Activated CD8-positive, alpha-beta memory T cell treated with anti-CD3 and anti-CD28 coated beads, Interleukin-2, amount 50 U/mL, for 24 hours (primary cell): ENCODE measurements at regions not wholly inside any gene's neighbourhood (a gene's known extent, or its start where the extent isn't known, plus 50 kb on each side); places are given as distances from the start of the nearest gene placed in this dataset.
"Not testable (repeated sequence)": the region's sequence is repeated elsewhere in the genome, so short reads cannot be mapped to it uniquely, and the experiment has no call there.

Experiments
- DNase-seq: peaks from one replicate; pipeline ENCODE4 v3.0.0-alpha.2; 2020; ENCODE audit errors: extremely low read depth

DNA sequence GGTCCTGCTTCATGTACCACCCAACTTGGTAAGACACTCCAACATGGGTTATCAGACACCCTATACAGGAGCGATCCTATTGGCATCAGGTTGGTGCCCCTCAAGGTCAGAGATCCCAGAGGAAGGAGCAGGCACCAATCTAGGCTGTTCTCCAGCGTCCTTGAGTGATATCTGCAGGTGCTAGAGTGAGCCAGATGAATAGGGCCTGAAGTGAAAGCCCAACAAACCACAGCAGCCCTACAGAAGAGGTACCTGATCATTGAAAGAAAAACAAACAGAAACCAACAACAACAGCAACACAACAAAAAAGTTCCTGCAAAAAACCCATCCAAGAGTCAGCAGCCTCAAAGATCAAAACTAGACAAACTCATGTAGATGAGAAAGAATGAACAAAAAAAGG lies 584.8 kb downstream of the HINT1 start:
- DNase-seq = no peak

DNA sequence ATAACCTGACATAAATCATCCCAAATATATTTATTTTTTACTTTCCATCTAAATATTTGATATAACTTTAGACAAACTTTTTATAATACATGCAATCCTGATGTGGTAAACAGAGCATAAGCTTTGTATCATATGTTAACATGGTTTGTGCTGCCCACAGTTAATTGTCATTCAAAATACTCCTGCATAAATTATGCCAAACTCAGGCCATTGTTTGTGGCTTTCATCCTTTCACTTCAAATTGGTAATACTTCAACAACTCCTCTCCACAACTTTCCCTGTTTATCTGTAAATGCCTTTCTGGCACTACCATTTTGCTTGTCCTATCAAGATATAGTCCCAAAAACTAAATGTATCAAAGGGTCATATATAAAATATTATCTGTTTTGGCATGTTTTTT lies 586.7 kb downstream of the HINT1 start:
- no peak for DNase-seq

DNA sequence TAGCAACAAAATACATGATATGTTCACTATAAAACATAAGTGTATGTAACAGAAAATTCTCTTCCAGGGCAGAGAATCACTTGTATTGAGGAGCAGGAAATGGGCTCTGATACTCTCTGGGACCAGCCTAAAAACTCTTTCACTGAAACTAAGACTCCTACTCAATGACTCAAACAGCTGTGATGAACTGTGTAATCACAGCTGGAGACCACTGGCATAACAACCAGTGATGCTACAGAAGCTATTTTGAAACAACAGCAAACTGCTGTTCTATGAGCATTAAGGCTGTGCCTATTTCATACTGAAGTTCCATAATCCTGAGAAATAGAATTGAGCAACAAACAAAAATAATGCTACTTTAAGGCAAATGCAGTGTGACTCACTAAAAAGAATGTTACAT lies 594.0 kb downstream of the HINT1 start:
- no peak for DNase-seq

DNA sequence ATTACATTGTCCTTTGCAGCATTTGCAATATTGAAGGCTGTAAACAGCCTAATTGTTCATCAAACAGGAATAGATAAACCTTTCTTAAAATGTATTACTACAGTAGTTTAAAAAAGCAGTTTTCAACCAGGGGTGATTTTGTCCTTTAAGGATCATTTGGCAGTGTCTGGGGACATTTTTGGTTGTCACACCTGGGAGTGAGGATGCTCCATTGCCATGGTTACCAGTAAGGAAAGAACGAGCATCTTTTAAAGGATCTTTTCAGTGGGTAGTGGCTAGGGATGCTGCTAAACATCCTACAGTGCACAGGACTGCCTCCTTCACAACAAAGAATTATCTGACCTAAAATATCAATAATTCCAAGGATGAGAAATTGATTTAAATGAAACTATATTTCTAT lies 596.3 kb downstream of the HINT1 start:
- no peak for DNase-seq

DNA sequence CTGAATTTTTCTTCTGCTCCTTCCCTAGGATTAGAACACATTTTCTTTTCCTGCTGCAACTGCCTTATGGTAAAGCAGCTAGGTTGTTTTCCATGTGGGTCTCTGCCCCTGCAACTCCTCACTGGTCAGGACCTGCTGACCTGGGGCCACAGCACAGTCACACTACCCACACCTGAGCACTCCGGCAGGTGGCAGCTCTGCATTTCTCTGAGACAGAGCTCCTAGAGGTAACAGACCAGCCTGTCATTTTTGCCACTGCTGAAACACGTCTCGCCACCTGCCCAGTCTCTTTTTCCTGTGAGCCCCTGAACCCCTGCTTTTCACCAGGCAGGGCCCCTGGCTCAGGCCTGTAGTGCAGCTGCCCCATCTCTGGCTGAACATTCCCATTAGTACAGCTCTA lies 609.6 kb downstream of the HINT1 start:
- no peak for DNase-seq

DNA sequence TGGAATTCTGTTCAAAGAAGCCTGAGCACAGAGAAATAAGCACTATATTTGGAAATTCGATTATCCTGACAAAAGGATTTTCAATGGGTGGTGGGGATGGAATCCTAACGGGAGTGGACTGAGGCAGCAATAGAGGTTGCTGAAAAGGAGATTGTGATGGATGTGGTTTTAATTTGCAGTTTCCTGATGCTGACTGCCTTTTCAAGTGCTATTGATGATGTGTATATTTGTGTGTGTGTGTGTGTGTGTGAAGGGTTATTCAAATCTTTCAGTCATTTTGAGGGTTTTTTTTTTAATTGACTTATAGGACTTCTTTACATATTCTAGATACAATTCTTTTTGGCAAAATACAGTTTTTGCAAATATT lies 614.5 kb downstream of the HINT1 start:
- DNase-seq = no peak

DNA sequence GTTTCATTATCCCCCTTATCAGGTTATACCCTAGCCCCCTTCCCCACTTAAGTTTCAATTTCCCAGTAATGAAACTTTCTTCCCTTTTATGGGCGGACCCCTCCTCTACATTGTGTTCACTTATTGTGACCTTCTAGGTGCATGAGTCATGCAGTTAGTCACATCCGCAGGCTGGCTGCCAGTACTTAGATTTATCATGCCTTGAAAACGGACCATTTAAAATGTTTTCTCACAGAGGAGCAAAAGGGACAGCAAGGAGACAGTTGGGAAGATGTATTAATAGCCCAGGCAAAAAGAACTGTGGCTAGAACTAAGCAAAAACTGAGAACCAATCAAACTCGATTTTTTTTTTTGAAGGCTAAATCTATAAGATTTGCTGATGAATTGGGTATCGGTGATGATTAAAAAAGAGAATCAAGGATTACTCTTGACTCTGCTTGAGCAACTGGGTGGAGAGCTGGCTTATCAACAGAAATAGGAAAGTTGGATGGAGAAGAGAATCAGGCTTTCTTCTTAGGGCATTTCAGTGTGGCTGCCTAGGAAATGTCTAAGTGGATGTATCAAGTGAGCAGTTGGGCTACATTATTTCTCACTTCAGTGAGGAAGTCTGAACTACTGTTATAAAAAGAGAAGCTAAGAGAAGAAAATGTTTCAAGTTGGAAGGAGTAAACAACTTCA lies 615.0 kb downstream of the HINT1 start:
- no peak for DNase-seq

DNA sequence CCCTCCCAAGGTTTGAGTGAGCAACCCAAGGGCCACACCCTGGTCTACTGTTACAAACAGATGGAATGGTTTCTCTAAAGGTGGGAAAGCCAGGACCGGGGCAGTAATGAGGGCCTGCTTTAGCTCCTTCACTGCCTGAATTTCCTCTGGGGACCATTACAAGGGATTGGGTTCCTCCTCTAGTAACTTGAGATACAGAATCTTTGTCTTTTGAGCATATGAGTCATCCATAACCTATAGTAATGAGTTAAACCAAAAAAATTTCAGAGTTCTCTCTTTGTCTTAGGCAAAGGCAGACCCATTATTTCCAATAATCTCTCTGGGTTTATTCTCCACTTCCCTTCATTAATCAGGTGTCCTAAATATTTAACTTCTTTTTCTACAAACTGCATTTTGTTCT lies 618.8 kb downstream of the HINT1 start:
- DNase-seq = no peak

DNA sequence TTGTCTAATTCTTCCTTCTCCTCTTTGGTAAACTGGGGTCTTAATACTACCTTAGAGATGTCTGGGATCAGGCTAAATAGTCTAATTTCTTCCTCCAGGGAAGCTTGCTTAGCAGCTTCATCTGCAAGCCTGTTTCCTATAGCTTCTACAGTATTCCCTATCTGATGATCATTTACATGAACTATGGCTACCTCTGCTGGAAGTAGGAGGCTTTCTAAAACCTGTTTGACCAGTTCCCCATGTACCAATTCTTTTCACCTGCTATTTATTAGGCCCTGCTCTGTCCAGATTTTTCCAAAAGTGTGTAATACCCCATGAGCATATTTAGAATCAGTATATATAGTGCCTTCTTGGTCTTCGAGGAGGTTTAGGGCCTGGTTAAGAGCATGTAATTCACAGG lies 619.8 kb downstream of the HINT1 start:
- no peak for DNase-seq

DNA sequence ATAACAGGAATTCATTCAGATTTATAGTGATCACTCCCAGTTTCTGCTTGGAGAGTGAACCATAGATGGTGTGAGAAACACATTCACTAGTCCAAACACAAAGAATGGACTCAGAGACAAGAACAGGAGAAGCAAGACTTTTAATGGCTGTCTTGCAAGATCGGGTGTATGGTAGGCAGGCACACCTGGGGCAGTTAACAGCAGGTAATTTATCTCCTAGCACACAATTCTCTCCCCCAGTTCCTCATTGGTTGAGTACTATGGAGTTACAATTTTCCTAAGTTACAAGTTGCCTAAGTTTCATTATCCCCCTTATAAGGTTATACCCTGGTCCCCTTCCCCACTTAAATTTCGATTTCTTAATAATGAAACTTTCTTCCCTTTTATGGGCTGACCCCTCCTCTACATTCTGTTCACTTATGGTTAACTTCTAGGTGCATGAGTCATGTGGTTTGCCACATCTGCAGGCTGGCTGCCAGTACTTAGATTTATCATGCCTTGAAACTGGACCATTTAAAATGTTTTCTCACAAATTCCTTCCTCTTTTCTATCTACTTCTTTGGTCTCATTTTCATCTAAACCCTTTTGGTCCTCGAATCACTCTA lies 623.3 kb downstream of the HINT1 start:
- DNase-seq = no peak

DNA sequence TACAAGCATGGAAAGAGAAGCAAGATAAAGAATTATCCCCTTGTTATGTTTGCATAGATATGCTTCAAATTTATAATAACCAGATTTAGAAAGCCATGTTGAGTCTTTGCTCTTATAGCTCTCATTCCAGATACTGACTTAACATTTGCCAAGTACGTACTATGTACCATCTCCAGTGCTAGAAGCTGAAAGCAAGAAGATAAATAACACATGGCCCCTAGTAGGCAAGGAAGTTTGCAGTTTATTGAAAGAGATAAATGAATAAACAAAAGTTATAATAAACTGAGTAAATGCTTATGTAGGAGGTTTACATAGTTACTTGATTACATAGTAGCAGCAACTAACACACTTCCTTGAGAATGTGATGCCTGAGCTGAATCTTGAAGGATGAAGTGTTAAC lies 628.4 kb downstream of the HINT1 start:
- no peak for DNase-seq

DNA sequence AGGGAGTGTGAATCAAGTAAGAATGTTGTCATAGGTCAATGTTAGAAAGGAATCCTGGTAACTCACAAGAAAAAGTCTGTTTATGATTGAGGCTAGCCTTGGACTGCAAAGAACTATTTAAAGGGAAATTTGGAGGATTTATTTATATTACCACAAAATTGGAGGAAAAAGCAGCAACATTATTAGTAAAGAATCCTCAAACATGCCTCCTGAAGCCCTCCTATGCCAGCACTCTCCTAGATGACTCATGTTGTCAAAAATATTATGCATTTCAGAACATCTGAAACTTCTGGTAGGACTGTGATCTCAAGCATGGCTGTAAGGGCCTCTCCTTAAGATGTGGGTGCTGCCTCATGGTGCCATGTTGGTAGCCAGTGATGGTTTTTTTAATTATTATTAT lies 628.5 kb downstream of the CHSY3 start:
- no peak for DNase-seq

DNA sequence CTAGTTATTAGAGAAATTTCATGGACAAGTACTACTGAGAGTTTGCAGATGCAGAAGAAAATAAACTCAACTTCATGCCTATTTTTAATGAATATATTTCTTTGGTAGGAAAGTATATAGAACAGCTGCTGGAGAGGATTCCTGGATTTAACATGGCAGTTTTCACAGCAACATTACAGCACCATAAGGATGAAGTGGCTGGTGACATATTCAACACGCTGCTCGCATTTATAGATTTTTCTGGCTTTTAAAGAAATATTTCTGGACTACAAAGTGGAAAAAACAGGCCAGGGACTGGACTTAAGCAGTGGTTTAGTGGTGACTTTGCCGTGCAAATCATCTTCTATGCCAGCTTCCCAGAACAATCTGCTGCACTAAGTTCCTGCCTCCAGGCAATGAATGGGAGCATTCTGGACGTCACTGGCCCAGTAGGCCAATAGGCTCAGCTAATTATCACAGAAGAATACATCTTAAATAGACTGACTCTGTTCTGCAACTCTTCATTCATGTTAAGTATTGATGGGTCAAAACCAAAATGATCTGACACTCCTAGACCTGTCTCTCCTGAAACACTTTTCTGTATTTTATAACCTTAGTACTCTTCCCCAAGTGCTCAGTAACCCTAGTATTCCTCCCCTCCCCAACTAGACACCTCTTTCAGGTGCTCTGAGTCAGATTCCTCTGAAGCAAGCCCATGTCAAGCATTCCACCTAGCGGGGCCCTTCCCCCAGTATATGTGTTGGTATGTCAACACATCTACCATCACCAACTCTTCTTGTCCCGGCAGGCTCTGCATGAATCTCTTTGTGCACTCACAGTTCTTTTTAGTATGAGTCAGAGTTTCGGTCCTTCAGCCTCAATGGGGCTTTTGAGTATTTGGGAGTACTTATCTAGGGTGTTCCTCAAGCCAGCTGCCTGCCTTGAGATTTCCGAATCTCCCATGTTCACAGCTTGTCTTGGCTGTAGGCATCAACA lies 625.5 kb downstream of the CHSY3 start:
- no peak for DNase-seq

DNA sequence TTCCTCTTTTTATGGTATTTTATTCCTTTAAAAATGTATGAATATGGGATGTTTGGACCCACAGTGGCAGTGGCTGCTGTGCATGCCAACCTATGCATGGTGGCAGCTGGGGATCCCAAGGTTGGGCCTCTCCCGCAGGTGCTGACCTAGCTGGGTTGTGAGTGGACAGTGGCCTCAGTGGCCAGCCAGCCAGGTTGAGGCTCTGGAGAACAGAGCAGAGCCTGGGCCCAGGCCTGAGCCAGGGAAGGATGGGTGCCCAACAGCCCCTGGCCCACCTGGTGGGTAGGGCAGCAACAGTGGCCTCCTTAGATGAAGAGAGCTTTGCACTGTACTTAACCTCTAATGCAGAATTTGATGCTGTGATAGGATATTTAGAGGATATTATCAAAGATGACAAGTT lies 624.8 kb downstream of the CHSY3 start:
- no peak for DNase-seq

DNA sequence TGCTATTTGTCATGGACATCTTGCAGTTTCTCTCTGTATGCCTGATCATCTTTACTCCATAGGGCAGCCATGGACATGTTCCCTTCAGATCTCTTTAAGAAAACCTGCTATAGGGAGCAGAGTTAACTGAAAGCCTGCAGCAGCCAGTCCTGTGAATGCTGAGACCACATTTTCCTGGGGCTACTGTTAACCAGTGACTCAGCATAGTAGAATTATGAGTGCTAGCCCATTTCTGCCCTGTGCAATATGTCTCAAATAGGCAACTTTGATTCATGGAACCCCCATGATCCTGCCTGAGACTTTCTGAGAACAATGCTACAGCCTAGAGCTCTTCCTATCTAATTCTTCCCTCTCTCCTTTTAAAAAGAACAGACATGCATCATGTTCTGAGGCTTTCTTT lies 624.2 kb downstream of the CHSY3 start:
- no peak for DNase-seq

DNA sequence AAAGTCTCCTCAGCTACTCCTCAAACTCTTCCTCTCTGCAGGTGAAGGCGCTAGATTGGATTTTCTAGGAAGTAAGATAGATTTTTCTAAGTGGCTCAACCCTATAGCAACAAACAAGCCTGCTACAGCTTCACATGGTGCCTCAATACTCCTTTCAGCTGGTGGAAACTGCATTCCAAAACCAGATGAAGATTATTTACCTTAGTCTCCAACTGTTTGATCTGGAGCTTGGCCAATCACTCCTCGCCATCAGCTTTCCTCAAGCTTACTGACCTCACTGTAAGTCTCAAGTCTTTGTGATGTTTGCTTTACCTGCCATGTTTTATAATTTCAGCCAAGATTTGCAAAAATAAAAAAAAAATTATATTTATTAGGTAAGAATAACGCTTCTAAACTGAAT lies 622.4 kb downstream of the CHSY3 start:
- DNase-seq = no peak

DNA sequence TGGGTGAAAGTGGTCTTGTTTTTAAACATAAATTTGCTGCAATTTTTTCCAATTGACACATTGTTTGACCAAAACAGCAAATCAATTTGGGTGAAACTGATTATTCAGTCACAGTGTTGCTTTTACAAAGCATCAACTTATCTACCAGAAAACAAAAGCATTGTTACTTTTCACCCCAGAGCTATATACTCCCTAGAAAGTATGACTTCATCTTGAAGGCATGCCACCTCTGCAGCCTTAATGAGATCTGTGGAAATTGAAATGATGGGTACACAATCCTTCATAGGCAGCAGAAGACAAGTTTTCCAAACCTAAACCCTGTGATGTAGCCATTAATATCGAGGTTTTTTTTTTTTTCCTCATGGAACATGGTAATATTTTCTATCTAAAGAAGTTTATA lies 615.9 kb downstream of the CHSY3 start:
- DNase-seq = no peak

DNA sequence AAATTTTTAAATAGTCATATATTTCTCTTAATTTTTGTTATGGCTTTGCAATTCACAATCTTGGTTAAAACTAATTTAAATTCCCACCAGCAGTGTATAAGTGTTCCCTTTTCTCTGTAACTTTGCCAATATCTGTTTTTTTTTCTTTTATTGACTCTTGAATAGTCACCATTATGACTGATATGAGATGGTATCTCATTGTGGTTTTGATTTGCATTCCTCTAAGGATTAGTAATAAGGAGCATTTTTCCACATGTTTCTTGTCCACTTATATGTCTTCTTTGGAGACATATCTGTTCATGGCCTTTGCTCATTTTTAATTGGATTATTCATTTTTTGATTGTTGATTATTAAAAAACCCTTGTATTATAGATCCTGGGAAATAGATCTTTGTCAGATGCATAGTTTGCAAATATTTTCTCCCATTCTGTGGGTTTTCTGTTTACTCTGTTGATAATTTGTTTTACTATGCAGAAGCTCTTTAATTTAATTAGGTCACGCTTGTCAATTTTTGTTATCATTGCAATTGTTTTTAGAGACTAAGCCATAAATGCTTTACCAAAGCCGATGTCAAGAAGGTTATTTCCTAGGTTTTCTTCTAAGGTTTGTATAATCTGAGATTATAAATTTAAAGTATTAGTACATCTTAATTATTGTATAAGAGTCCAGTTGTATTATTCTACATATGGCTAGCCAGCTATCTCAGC lies 610.9 kb downstream of the CHSY3 start:
- no peak for DNase-seq

DNA sequence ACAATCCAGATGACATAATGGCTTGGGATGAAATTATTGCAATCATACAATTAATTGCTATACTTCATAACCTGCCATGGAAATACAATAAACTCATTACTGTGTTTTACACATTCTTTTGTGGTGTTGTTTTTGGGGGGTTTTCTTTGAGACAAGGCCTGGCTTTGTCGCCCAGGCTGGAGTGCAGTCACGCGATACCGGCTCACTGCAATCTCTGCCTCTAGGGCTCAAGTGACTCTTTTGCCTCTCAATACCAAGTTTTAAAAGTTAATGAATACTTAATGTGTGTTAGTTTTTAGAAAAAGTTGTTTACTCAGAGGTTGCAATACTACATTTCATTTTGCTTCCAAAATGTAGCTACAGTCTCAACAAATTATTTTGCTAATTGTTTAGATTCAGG lies 598.4 kb downstream of the CHSY3 start:
- no peak for DNase-seq

DNA sequence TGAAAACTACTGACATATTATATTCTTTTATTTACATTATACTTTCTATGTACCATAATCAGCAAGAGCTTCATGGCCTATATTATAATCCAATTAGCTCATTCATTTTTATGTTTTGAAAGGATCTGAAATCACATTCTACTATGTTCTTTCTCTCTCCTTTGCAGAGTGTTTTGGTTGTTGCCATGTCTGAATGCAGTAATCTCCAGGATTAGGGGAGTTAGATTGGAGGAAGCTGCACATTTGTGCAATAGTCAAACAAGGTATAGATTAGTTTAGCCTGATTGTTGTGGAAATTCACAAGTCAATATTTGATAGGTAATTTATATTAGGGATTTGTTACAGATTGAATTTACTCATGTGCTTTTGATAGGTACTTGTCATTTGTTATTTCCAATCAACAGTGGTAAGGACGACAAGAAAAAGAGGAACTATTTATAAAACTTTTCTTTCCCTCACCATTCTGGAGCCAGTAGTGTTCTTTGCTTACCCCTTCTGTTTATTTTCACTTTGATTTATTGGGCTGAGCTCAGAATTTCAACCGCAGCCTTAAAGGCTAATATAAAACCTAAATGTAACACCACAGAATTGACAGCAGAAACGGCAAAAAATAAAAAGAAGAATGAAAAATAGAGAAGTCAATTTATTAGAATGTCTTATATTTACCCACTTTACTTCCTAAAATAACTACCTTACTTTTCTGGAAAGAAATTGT lies 597.0 kb downstream of the CHSY3 start:
- no peak for DNase-seq

DNA sequence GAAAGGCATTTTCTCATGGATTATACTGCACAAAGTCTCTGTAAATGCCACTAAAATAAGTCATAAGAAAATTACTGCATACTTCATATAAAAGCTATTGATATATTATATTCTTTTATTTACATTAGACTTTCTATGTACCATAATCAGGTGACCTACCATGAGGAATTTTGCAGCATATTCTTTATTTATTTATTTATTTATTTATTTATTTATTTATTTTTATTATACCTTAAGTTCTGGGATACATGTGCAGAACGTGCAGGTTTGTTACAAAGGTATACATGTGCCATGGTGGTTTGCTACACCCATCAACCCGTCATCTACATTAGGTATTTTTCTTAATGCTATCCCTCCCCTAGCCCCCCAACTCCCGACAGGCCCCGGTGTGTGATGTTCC lies 596.2 kb downstream of the CHSY3 start:
- not testable (repeated sequence) for DNase-seq

DNA sequence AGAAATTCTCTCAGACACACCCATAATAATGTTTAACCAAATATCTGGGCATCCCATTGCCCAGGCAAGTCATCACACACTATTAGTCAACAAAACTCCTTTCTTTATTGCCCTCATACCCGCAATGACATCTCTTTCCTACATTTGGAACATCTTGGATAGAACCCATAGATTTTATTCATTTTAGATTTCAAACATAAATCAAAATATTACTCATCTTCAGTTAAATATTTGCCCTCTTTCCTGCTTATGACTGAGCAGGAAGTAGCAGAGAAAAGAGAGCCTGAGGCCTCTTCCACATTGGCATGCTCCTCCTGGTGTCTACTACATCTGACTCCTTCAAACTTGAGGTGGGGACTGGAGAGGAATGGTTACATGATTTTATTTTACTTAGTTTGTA lies 592.0 kb downstream of the CHSY3 start:
- DNase-seq = no peak
